Osteoblast (primary cell): ENCODE measurements at regions not wholly inside any gene's neighbourhood (a gene's known extent, or its start where the extent isn't known, plus 50 kb on each side); places are given as distances from the start of the nearest gene placed in this dataset.

Experiments used
- DNase-seq: peaks from one replicate; pipeline ENCODE4 v3.0.0; 2011; ENCODE audit warnings: low spot score, mixed read lengths; ENCODE audit not compliant: insufficient read length; ENCODE audit errors: missing footprints
- H2AFZ ChIP-seq: 2 replicates; pipeline ENCODE4 v1.6.0; 2011; ENCODE audit warnings: mild to moderate bottlenecking, low read length
- H3K27ac ChIP-seq: 2 replicates; pipeline ENCODE4 v1.5.1; 2011; ENCODE audit warnings: mild to moderate bottlenecking, low read depth, low read length, moderate library complexity
- H3K27me3 ChIP-seq: 2 replicates; pipeline ENCODE4 v1.6.0; 2012; ENCODE audit warnings: mild to moderate bottlenecking, control low read depth, inconsistent platforms, low read length, moderate library complexity; ENCODE audit not compliant: insufficient read depth
- H3K36me3 ChIP-seq: 2 replicates; pipeline ENCODE4 v1.5.1; 2011; ENCODE audit warnings: mild to moderate bottlenecking, low read length, control low read depth, moderate library complexity; ENCODE audit not compliant: insufficient read depth
- H3K4me1 ChIP-seq: 2 replicates; pipeline ENCODE4 v1.5.1; 2011; ENCODE audit warnings: mild to moderate bottlenecking, low read length, control low read depth, moderate library complexity; ENCODE audit not compliant: insufficient read depth
- H3K4me2 ChIP-seq: 2 replicates; pipeline ENCODE4 v1.6.0; 2011; ENCODE audit warnings: mild to moderate bottlenecking, low read length; ENCODE audit not compliant: insufficient read depth
- H3K4me3 ChIP-seq: fragments of 200-600 bp; sonication (generic); 3 replicates; pipeline ENCODE4 v1.5.1; 2012; ENCODE audit warnings: mild to moderate bottlenecking, low read length, inconsistent platforms; ENCODE audit not compliant: insufficient read depth
- H3K79me2 ChIP-seq: 2 replicates; pipeline ENCODE4 v1.6.0; 2012; ENCODE audit warnings: mild to moderate bottlenecking, low read length, control low read depth, inconsistent platforms; ENCODE audit not compliant: insufficient read depth
- H3K9me3 ChIP-seq: 2 replicates; pipeline ENCODE4 v1.5.1; 2011; ENCODE audit warnings: low read depth, low read length, control low read depth
- H4K20me1 ChIP-seq: 2 replicates; pipeline ENCODE4 v1.6.0; 2012; ENCODE audit warnings: mild to moderate bottlenecking, low read length, control low read depth; ENCODE audit not compliant: insufficient read depth
- TF ChIP-seq, protein P1 (sequence below): IDR thresholded peaks from 2 replicates; pipeline ENCODE4 v1.5.1; 2011; ENCODE audit warnings: mild to moderate bottlenecking, low read depth, low read length, moderate library complexity; ENCODE audit errors: extremely low read depth

DNA sequence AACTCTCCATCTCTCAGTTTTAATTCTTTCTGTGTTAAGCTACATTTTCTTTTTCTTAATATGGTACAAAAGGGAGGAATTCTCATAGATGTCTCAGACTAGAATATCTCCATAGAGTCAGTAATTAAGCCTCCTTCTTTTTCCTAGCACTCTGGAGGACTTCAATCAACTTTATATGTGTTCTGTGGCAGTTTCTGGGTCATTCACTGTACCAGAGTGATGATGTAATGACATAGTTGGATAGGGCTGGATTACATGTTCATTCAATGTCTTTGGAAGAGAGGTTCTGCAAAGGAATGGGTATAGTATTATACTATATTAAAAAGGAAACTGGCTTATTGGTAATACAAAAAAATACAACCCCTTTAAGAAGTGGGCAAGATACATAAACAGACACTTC, 318.3 kb upstream of the OPRM1 start:
- H3K27ac ChIP-seq: no peak overlapping the region
- no peaks in the 10 kb centered on the region for H4K20me1 ChIP-seq
- no peaks in the 10 kb centered on the region for H3K9me3 ChIP-seq
- H3K4me3 ChIP-seq: no peak overlapping the region
- TF ChIP-seq, protein P1, sequence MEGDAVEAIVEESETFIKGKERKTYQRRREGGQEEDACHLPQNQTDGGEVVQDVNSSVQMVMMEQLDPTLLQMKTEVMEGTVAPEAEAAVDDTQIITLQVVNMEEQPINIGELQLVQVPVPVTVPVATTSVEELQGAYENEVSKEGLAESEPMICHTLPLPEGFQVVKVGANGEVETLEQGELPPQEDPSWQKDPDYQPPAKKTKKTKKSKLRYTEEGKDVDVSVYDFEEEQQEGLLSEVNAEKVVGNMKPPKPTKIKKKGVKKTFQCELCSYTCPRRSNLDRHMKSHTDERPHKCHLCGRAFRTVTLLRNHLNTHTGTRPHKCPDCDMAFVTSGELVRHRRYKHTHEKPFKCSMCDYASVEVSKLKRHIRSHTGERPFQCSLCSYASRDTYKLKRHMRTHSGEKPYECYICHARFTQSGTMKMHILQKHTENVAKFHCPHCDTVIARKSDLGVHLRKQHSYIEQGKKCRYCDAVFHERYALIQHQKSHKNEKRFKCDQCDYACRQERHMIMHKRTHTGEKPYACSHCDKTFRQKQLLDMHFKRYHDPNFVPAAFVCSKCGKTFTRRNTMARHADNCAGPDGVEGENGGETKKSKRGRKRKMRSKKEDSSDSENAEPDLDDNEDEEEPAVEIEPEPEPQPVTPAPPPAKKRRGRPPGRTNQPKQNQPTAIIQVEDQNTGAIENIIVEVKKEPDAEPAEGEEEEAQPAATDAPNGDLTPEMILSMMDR: no peak
- no peaks in the 10 kb centered on the region for H3K79me2 ChIP-seq
- H3K27me3 ChIP-seq: no peaks in the 10 kb centered on the region
- no peaks in the 10 kb centered on the region for H3K4me1 ChIP-seq
- no peak overlapping the region for H2AFZ ChIP-seq
- DNase-seq: no peak
- no peaks in the 10 kb centered on the region for H3K36me3 ChIP-seq
- no peak overlapping the region for H3K4me2 ChIP-seq

DNA sequence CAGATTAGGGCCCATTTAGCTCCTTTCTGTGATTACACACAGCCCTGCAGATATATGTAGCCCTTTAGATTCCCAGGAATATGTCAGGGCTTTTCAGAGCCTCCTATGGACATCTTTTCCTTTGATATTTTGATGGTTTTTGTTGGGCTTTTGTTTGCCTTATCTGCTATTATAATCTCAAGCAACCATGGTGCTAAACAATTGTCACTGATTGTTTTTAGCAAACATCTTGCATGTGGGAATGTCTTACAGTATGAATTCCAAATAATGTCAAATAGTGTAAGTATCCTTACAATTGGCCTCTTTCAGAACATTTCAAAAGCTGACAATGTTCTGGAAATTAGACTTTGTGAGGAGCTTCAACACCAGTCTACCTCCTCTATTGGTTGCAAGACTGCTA, 333.6 kb upstream of the OPRM1 start:
- H2AFZ ChIP-seq: no peak overlapping the region
- H3K79me2 ChIP-seq: no peaks in the 10 kb centered on the region
- no peaks in the 10 kb centered on the region for H4K20me1 ChIP-seq
- TF ChIP-seq, protein P1: no peak
- H3K9me3 ChIP-seq: peaks cover 4% of the 10 kb centered on the region
- no peak for DNase-seq
- no peak overlapping the region for H3K27ac ChIP-seq
- no peak overlapping the region for H3K4me3 ChIP-seq
- H3K27me3 ChIP-seq: no peaks in the 10 kb centered on the region
- H3K4me2 ChIP-seq: no peak overlapping the region
- no peaks in the 10 kb centered on the region for H3K36me3 ChIP-seq
- H3K4me1 ChIP-seq: no peaks in the 10 kb centered on the region

DNA sequence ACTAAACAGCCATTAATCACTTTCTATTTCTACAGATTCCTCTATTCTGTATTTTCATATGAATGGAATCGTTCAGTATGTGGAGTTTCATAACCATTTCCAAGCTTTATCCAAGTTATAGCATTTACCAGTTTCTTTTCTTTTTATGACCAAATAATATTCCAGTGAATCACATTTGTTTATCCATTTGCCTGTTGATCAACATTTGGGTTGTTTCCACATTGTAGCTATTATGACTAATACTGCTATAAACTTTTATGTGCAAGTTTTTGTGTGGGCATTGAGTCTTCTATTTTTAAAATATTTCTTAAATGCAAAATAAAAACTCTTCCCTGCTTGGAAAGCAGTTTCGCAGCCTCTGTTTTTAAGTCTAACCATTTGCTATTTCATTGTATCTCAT, 336.4 kb upstream of the OPRM1 start:
- Histone ChIP-seq H3K9me3 (peaks cover 6% of the 10 kb centered on the region), H3K27ac (no peak overlapping the region), H3K27me3 (no peaks in the 10 kb centered on the region), H2AFZ (no peak overlapping the region), H3K36me3 (no peaks in the 10 kb centered on the region), H3K4me2 (no peak overlapping the region), H3K4me3 (no peak overlapping the region), H3K79me2 (no peaks in the 10 kb centered on the region), H3K4me1 (no peaks in the 10 kb centered on the region), H4K20me1 (no peaks in the 10 kb centered on the region)
- TF ChIP-seq, protein P1: no peak
- no peak for DNase-seq

DNA sequence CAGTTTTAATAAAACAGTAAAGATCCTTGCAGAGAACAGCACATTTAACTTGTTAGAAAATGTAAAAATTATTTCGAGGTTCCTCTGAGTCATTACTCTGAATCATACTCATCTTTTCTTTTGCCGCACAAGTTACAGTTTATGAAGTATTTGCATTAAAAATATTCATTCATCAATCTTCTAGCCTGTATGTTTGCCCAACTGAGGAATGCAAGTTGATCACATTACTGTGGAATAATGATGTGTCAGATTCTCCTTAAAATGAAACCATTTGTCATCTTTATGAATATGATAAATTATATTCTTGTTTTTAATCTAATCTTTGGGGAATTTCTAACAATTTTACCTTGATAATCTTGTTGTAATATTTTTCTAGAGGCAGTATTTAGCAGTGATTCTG, 340.4 kb upstream of the OPRM1 start:
- no peaks in the 10 kb centered on the region for H3K4me1 ChIP-seq
- no peaks in the 10 kb centered on the region for H3K36me3 ChIP-seq
- H3K4me2 ChIP-seq: no peak overlapping the region
- no peaks in the 10 kb centered on the region for H3K27me3 ChIP-seq
- TF ChIP-seq, protein P1: no peak
- DNase-seq: no peak
- no peak overlapping the region for H3K27ac ChIP-seq
- H3K4me3 ChIP-seq: no peak overlapping the region
- H4K20me1 ChIP-seq: no peaks in the 10 kb centered on the region
- no peaks in the 10 kb centered on the region for H3K79me2 ChIP-seq
- H2AFZ ChIP-seq: no peak overlapping the region
- H3K9me3 ChIP-seq: peaks cover 2% of the 10 kb centered on the region
